ENCODE measurements at regions not wholly inside any gene's neighbourhood (a gene's known extent, or its start where the extent isn't known, plus 50 kb on each side); places are given as distances from the start of the nearest gene placed in this dataset.

DNA sequence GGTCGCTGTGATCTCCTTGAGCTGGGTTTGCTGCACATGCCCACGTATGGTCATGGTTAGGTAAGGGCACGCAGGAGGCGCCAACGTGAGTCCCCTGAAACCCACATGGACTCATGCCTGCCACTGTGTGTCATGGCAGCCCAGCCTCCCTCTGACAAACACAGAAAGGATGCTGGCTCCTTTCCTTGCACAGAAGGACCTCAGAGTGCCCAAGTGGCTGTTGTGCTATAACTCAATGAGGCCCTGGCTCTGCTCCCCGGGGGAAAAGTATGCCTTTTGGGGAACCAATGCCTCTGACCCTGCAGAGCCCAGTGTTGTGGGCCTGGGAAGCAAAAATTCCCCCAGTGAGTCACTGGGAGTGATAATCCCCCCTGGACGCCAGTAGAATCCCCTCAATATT lies 233.9 kb downstream of the VAPA start:
- TF ChIP-seq EZH2 (IDR thresholded peaks at IDR 0.05; ENCODE audit: insufficient read depth, poor library complexity, severe bottlenecking) (no peak), EZH2phosphoT487 (IDR thresholded peaks at IDR 0.05; ENCODE audit: insufficient read depth, low read depth) (no peak)

Measured in GM23248 (cell line).